HG03175 (cell line): ENCODE measurements at regions not wholly inside any gene's neighbourhood (a gene's known extent, or its start where the extent isn't known, plus 50 kb on each side); places are given as distances from the start of the nearest gene placed in this dataset.
"Not testable (repeated sequence)": the region's sequence is repeated elsewhere in the genome, so short reads cannot be mapped to it uniquely, and the experiment has no call there.

Experiments used
- ATAC-seq: cut with Tn5 transposase; IDR thresholded peaks from one replicate; pipeline ENCODE4 v1.9.1; 2021; ENCODE audit warnings: mild to moderate bottlenecking, moderate library complexity; ENCODE audit not compliant: unreplicated experiment

DNA sequence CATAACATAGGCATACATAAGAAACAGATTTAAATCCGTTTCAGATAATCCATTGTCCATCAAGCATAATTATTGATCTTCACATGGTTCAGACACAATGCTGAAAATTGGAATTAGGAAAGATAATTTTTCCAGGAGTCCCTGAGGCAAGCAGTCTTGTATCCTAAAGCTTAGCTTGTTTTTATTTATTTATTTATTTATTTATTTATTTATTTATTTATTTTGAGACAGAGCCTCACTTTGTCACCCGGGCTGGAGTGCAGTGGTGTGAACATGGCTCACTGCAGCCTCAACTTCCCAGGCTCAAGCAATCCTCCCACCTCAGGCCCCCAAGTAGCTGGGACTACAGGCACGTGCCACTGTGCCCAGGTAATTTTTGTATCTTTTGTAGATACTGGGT lies 89.7 kb upstream of the USP25 start:
- ATAC-seq = not testable (repeated sequence)

DNA sequence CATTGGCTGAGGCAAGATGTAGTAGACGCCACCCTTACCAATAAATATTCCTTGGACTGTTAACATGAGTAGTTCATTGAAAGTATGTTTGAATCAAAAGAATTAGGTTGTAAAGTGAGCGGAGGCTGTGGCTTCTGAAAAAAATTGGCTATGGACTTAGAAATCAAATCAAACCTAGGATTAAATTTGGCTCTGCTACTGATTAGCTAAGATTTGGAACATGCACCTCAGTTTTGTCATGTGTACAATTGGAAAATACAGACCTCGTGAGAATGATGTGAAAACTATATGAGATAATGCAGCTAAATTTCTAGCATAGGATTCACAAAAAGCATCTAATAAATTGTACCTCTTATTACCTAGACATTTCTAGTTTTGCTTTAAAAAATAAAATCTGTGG lies 85.3 kb upstream of the USP25 start:
- no peak for ATAC-seq

DNA sequence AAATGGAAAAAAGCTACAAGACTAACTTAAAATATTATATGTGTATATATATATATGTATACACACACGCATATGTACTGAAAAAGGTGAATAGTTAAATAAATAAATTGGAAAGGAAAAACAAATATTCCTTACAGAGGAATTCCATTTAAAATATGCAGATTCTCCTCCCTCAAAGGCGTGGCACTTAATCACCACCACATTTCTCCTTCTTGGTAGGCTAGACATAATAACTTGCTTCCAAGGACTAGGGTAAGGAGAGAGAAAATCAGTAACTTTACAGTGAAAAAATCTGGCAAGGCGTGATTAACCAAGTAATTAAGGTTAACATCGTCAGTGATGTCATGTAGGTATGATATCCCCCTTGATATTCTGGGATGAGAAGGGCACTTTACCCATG lies 84.0 kb upstream of the USP25 start:
- ATAC-seq = no peak

DNA sequence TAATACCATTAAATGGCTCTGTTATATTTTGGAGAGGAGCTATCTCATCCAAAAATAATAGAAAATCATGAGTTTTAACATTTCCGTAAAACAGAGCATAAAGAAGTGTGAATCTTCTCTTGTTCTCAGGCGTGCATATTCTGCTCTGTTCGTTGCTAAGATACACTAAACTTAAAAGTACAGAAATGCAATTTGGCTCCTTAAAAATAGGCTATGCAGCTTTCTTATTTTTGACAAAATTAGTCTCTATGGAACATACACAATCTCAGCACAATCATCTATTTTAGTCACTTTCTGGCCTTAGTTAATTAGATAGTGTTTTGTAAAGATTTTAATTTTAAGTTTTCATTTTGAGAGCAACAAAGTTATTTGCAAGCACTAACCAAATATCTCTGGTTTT lies 79.0 kb upstream of the USP25 start:
- no peak for ATAC-seq

DNA sequence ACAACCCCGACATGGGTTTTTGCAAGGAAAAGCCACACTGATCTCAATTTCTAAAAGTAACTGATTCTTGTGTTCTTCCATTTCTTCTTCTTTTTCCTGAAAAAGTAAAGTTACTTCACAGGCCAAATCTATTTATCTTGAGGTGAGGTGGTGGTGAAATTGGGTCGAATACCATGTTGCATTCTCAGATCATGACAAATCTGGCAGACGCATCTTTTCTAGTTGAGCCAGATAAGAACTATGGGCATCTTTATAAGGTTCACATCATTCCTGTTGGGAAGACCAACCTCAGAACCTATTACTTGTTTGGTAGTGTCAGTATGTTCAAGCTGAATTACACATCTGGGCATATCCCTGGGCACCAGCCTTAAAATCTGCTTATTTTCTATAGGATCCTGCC lies 78.6 kb upstream of the USP25 start:
- ATAC-seq = no peak

DNA sequence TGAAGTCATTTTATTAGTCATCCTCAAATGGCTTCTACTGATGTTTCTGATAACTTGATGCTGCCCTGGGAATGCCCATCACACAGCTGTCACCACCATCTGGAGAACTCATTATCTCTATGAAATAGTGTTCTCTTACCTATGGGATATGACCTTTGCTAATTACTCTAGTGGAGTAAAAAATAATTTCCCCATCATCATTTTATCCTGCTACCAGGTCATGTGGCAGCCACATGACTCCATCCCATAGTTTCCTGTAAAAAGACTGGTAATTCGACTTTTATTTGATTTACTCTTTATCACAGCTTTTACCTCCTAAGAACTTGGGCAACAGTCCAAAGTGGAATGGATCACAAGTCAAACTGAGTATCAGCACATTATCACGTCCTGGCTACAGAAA lies 76.1 kb upstream of the USP25 start:
- ATAC-seq = no peak

DNA sequence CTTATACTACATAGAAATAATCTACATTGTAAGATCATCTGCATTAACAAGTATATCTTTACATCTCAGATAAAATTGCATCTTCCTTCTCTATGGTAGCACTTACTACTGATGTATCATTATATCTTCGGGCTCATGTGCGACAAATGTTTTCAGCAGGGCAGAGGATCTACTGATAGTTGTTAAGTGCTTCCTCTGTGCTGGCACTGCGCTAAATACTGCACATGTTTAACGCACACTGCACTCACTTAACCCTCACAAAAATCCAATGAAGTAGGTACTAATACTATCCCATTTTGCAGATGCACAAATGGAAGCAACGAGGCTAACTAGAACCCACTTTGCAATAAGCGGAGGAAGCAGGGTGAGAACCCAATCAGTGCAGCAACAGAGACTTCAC lies 75.6 kb upstream of the USP25 start:
- no peak for ATAC-seq

DNA sequence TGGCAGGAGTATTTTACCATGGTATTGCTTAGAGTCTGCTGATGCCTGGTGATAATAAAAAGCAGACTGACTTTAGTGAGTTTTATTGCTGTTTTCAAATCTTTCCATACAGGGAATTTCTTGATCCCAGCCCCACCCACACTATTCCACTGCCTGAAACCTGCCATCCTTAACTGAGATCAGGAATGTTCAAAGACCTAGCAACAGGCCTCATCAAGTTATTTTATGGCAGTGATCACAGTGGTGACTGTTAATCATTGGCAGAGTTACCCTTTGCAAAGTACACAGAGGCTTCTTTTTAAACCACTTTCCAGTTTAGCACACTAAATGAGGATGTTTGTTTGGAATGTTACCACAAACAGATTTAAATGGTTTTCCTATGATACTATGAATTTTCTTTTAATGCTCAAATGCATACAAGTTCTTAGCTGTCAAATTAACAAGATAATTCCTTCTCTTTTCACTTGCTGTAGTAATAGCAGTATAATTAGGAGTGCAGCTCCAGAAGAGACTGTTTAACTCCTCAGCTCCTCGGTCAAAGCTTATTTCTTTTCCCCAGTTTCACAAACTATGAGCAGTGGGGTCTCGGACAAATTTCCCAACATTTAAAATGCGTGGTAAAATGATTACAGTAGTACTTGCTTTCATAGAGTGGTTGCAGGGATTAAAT lies 69.9 kb upstream of the USP25 start:
- ATAC-seq = no peak

DNA sequence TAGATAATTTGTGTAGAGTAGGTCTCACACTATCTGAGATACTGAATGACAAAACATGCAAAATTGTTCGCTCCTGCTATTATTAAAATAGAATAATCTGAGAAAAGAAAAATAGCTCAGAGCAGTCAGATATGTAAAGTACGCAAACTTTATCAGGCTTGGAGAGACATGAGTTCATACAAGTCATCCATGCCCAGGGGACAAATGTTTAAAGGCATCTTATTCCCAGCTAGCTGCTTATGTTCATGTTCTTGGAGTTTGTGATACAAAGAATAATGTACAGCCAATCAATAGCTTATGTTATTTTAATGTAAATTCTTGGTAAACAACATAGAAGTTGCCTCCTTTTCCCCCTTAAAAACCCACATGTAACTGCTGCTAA lies 69.4 kb upstream of the USP25 start:
- no peak for ATAC-seq

DNA sequence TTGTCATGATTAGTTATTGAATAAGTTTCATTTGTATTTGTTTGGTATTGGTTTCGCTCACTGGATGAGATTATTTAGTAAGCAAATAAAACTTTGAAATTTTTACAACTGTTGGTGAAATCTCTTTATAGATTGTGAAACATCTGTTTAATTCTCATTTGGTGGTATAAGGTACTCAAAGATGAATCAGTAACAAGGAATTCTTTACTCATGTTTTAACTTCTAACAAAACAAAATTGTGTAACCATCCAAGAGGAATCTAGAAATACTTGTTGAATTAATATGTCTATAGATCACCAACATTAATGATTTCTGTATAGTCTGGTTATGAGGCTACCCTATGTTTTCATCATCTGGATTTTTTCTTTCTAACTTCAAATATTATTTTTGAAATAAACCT lies 62.8 kb upstream of the USP25 start:
- ATAC-seq = no peak

DNA sequence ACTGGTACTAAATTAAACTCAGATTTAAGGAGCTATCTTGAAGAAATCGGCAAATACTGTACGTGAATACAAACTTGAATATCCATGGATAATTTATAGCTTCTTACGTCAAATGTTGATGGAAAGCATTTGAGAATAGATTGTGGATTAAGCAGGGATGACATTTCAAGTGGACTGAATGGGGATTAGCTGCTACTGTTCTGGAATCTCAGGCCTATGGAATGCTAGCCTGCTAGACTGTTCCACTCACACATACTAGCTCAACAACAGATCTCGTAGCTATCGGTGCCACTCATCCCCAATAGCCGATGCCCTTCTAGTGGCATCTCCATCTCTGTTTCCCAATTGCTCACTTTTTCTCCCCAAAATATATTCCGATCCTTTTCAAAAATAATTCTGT lies 62.0 kb upstream of the USP25 start:
- no peak for ATAC-seq

DNA sequence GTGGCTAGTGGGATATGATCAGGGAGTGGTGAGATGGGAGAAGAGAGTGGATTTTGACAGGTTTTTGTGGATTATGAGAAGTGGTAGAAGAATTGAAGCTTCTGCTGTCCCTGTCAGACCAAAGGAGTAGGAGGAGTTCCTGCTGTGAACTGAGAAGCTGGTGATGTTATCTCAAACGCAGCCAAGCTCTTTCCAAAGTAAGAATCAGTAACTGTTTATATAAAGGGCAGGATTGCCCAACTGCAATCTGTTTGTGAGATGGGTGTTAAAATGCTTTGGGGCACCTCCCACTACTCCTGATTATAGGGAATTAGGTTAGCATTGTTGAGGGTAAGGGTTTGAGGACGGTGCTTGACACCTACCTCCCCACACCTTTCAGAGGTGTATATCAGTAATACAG lies 60.5 kb upstream of the USP25 start:
- ATAC-seq = no peak

DNA sequence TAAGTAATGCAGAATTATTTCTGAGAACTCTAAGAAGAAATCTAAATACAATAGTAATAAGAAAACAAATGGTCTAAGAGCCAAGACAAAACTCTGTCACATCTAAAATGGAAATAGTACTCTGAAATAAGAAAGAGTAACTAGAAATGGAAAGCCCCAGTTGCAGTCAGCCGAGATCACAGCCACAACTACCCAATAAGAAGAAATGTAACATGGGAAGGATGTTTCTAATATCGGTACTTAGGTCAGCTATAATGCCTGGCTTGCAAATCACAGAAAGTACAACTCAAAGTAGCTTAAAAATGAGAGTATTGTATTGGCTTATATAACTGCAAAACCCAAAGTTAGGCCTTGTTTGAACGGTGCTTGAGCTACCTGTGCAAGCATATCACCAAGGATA lies 58.6 kb upstream of the USP25 start:
- ATAC-seq = no peak

DNA sequence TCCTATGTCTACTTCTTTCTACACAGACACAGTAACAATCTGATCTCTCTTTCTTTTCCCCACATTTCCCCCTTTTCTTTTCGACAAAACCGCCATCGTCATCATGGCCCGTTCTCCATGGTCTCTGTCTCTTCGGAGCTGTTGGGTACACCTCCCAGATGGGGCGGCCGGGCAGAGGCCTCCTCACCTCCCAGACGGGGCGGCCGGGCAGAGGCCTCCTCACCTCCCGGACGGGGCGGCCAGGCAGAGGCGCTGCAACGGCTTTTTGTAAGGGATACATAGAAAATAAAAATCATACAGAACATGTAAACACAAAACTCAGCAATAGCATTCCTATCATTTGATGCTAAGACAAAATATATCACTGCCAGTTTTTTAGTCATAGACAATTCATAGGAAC lies 57.2 kb upstream of the USP25 start:
- ATAC-seq = not testable (repeated sequence)

DNA sequence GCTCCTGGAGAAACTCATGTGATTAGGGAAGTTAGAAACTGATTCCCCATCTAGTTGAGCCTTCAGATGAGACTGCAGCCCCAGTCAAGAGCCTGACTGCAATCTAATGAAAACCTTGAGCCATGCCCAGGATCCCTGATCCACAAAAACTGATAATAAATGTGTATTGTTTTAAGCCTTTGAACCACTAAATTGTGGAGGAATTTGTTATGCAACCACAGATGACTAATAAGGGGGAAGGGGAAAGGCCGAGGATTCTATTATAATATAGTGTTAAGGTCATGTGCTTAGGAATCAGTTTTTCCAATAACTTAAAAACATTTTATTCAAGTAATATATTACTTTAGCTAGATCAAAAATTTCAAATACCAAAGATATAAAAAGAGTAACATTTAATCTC lies 52.8 kb upstream of the USP25 start:
- ATAC-seq = no peak

DNA sequence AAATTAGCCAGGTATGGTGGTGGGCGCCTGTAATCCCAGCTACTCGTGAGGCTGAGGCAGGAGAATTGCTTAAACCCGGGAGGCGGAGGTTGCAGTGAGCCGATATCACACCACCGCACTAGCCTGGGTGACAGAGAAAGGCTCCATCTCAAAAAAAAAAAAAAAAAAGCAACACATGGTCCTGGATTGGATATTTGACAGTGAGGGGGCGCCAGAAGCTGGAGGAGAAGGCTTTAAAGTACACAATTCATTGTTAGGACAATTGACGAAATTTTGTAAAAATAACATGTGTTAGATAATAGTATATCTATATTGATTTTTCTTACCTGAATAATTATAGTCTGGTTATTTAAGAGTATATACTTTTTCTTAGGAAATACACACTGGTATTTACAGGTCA lies 50.2 kb upstream of the USP25 start:
- ATAC-seq = no peak
